HEK293 (cell line): ENCODE measurements at regions not wholly inside any gene's neighbourhood (a gene's known extent, or its start where the extent isn't known, plus 50 kb on each side); places are given as distances from the start of the nearest gene placed in this dataset.

Experiments
- CTCF ChIA-PET: fragments of 350-600 bp; formaldehyde crosslinking; extraction: SDS; loops from one replicate; lab custom pipeline; 2021; ENCODE audit warnings: antibody characterized with exemption; lab: Yijun Ruan, JAX
- POLR2A ChIA-PET: fragments of 300-600 bp; formaldehyde crosslinking; extraction: SDS; loops from one replicate; lab custom pipeline; 2020; ENCODE audit warnings: antibody characterized with exemption, inconsistent platforms; lab: Yijun Ruan, JAX
- H3K27ac ChIP-seq: fragments of 200-500 bp; sonication (Bioruptor generic); 2 replicates; pipeline ENCODE4 v1.5.1; 2014; ENCODE audit warnings: low read depth, low read length, control low read depth, inconsistent platforms; ENCODE audit errors: extremely low read depth
- H3K36me3 ChIP-seq, 2 experiments: fragments of 200-500 bp in 1 of 2; sonication (Bioruptor generic) in 1 of 2; 1 replicate in 1 of 2; 2 replicates in 1 of 2; pipeline ENCODE4 v1.5.1; 2014 to 2017; ENCODE audit warnings: inconsistent platforms in 2 of 2, low read length in 2 of 2; ENCODE audit not compliant: control insufficient read depth in 2 of 2, insufficient read depth in 1 of 2
- H3K4me1 ChIP-seq: fragments of 200-500 bp; sonication (Bioruptor generic); 2 replicates; pipeline ENCODE4 v1.5.1; 2014; ENCODE audit warnings: mild to moderate bottlenecking, low read length, inconsistent platforms; ENCODE audit not compliant: control insufficient read depth, insufficient read depth
- H3K4me3 ChIP-seq: 2 replicates; pipeline ENCODE4 v1.5.1; 2011; ENCODE audit warnings: low read depth, mild to moderate bottlenecking, control low read depth, low read length, moderate library complexity
- H3K9me3 ChIP-seq: fragments of 200-500 bp; sonication (Bioruptor generic); 2 replicates; pipeline ENCODE4 v1.5.1; 2014; ENCODE audit warnings: low read depth, low read length, inconsistent platforms; ENCODE audit not compliant: control insufficient read depth, insufficient read depth
- IKZF3 ChIP-seq: fragments of 450-650 bp; IDR thresholded peaks from 2 replicates; pipeline ENCODE4 v1.5.0; 2018; ENCODE audit warnings: missing biosample characterization, mild to moderate bottlenecking, missing genetic modification characterization, moderate library complexity
- MEIS1 ChIP-seq: sonication (generic); formaldehyde crosslinking; IDR thresholded peaks from 2 replicates; pipeline ENCODE4 v1.8.1; 2022; ENCODE audit warnings: missing genetic modification reagents, mild to moderate bottlenecking, borderline replicate concordance
- OVOL3 ChIP-seq: fragments of 450-650 bp; formaldehyde crosslinking; IDR thresholded peaks from 2 replicates; pipeline ENCODE4 v1.5.1; 2016; ENCODE audit warnings: missing biosample characterization, missing genetic modification characterization
- REST ChIP-seq: fragments of 450-650 bp; formaldehyde crosslinking; IDR thresholded peaks from 2 replicates; pipeline ENCODE4 v1.5.1; 2016; ENCODE audit warnings: missing biosample characterization, missing genetic modification characterization
- TCF7L2 ChIP-seq: IDR thresholded peaks from 2 replicates; pipeline ENCODE4 v1.6.1; 2011; ENCODE audit warnings: low read depth, mild to moderate bottlenecking, inconsistent platforms, low read length, moderate library complexity, borderline replicate concordance
- ZBTB10 ChIP-seq: fragments of 450-650 bp; formaldehyde crosslinking; IDR thresholded peaks from 2 replicates; pipeline ENCODE4 v1.5.1; 2016; ENCODE audit warnings: missing biosample characterization, missing genetic modification characterization
- ZNF223 ChIP-seq: fragments of 450-650 bp; formaldehyde crosslinking; IDR thresholded peaks from 2 replicates; pipeline ENCODE4 v1.5.1; 2016; ENCODE audit warnings: missing biosample characterization, missing genetic modification characterization
- ZNF274 ChIP-seq, 2 experiments: fragments of 200-500 bp in 1 of 2; fragments of 450-650 bp in 1 of 2; sonication (Bioruptor generic) in 1 of 2; formaldehyde crosslinking in 1 of 2; IDR thresholded peaks; 2 replicates each; pipeline versions ENCODE4 v1.5.1 to v1.6.1; 2014 to 2016; ENCODE audit warnings: borderline replicate concordance in 1 of 2, inconsistent platforms in 1 of 2, low read length in 1 of 2, missing biosample characterization in 1 of 2, missing genetic modification characterization in 1 of 2
- ZNF398 ChIP-seq: fragments of 450-650 bp; formaldehyde crosslinking; IDR thresholded peaks from 2 replicates; pipeline ENCODE4 v1.5.1; 2017; ENCODE audit warnings: missing biosample characterization, missing genetic modification characterization
- ZNF404 ChIP-seq: fragments of 450-650 bp; formaldehyde crosslinking; IDR thresholded peaks from 2 replicates; pipeline ENCODE4 v1.5.1; 2017; ENCODE audit warnings: missing biosample characterization, missing genetic modification characterization
- ZNF654 ChIP-seq: fragments of 450-650 bp; formaldehyde crosslinking; IDR thresholded peaks from 2 replicates; pipeline ENCODE4 v1.5.1; 2016; ENCODE audit warnings: low read depth, missing biosample characterization, missing genetic modification characterization

GRCh38 chr7:84783141-84783778 lies 403.6 kb downstream of the SEMA3D start:
- TF ChIP-seq REST (tag by site-specific recombination) (no peak), TCF7L2 (0 out of 2 replicates have a peak, but pooled peaks have one; percentile 14)
- ChIA-PET POLR2A (no interaction called here), CTCF (no interaction called here)
- no peak overlapping the region for H3K4me3 ChIP-seq
- no peaks in the 10 kb centered on the region; the same call in 1 of the 2 replicates for H3K4me1 ChIP-seq
- H3K9me3 ChIP-seq: no peaks in the 10 kb centered on the region
- no peaks in the 10 kb centered on the region for H3K36me3 ChIP-seq
- H3K27ac ChIP-seq: no peak overlapping the region

GRCh38 chr7:84781838-84782237 lies 405.0 kb downstream of the SEMA3D start:
- TF ChIP-seq MEIS1 (CRISPR knock-in tag) (no peak), ZNF404 (no peak), OVOL3 (tag by site-specific recombination) (no peak), ZNF223 (no peak), ZNF654 (tag by site-specific recombination) (no peak)
- Histone ChIP-seq H3K9me3 (no peaks in the 10 kb centered on the region), H3K36me3 (no peaks in the 10 kb centered on the region), H3K4me1 (no peaks in the 10 kb centered on the region; the same call in 1 of the 2 replicates), H3K4me3 (no peak overlapping the region), H3K27ac (no peak overlapping the region)
- CTCF ChIA-PET: no interaction called here
- POLR2A ChIA-PET: no interaction called here

- TF ChIP-seq ZNF274 (IDR thresholded peaks at IDR 0.05; ENCODE audit: low read length) (no peak), ZNF274 (tag by site-specific recombination; IDR thresholded peaks at IDR 0.05; ENCODE audit: borderline replicate concordance) (no peak), ZBTB10 (tag by site-specific recombination) (no peak), IKZF3 (tag by site-specific recombination) (no peak), ZNF398 (tag by site-specific recombination) (no peak)
- no peak overlapping the region for H3K4me3 ChIP-seq
- ChIA-PET CTCF (no interaction called here), POLR2A (no interaction called here)
- no peak overlapping the region for H3K27ac ChIP-seq
- no peaks in the 10 kb centered on the region for H3K9me3 ChIP-seq
- no peaks in the 10 kb centered on the region for H3K36me3 ChIP-seq
- H3K4me1 ChIP-seq: no peaks in the 10 kb centered on the region; the same call in 1 of the 2 replicates
Observed at GRCh38 chr7:84780158-84781124, 406.4 kb downstream of the SEMA3D start.
